ENCODE measurements at regions not wholly inside any gene's neighbourhood (a gene's known extent, or its start where the extent isn't known, plus 50 kb on each side); places are given as distances from the start of the nearest gene placed in this dataset.

DNA sequence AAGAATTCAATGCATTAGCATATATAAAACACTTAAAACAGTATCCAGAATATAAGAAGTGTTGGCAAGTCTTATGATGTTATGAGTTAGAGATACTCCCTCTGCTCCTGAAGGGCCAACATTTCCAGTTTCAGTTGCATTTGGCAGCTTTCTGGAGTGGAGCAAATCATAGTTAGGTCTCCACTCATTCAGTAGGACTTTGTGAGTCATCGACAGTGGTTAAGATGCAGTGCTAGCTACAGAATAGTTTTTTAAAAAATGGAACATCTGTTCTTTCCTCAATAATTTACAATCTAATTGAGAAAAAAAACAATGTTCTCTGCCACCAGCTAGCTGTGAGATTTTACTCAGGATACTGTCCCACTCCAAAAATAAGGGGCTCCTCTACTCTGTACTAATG is 389.1 kb downstream of the HLX start:
- no peak for TF ChIP-seq POLR2A (IDR thresholded peaks at IDR 0.05; ENCODE audit: low read depth, low read length)
- TF ChIP-seq, protein P1, sequence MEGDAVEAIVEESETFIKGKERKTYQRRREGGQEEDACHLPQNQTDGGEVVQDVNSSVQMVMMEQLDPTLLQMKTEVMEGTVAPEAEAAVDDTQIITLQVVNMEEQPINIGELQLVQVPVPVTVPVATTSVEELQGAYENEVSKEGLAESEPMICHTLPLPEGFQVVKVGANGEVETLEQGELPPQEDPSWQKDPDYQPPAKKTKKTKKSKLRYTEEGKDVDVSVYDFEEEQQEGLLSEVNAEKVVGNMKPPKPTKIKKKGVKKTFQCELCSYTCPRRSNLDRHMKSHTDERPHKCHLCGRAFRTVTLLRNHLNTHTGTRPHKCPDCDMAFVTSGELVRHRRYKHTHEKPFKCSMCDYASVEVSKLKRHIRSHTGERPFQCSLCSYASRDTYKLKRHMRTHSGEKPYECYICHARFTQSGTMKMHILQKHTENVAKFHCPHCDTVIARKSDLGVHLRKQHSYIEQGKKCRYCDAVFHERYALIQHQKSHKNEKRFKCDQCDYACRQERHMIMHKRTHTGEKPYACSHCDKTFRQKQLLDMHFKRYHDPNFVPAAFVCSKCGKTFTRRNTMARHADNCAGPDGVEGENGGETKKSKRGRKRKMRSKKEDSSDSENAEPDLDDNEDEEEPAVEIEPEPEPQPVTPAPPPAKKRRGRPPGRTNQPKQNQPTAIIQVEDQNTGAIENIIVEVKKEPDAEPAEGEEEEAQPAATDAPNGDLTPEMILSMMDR (IDR thresholded peaks at IDR 0.05 in 2 of 3, conservative IDR thresholded peaks at IDR 0.05 in 1 of 3; ENCODE audit: control insufficient read depth in 2 of 3, extremely low read depth in 1 of 3, insufficient read depth in 1 of 3, low read depth in 3 of 3, low read length in 3 of 3), result no peak
- TF ChIP-seq JUND (IDR thresholded peaks at IDR 0.05; ENCODE audit: low read depth, low read length), result no peak
- TF ChIP-seq CREB1 (IDR thresholded peaks at IDR 0.05; ENCODE audit: low read depth), result no peak
